CD4-positive, alpha-beta T cell treated with Interleukin-21 for 1 hour (primary cell): ENCODE measurements at regions not wholly inside any gene's neighbourhood (a gene's known extent, or its start where the extent isn't known, plus 50 kb on each side); places are given as distances from the start of the nearest gene placed in this dataset.
A peak's percentile ranks its signal among the peaks of the same experiment; 100 is the strongest.

Experiments used
- DNase-seq: peaks from one replicate; pipeline ENCODE4 v3.0.0-alpha.2; 2020

GRCh38 chr9:126225611-126226609 is 100.7 kb upstream of the MVB12B start:
- no peak for DNase-seq

- DNase-seq: no peak
Measured at GRCh38 chr9:126226991-126227936, 99.4 kb upstream of the MVB12B start.

- no peak for DNase-seq
Measured at GRCh38 chr9:126228111-126228780, 98.4 kb upstream of the MVB12B start.

DNA sequence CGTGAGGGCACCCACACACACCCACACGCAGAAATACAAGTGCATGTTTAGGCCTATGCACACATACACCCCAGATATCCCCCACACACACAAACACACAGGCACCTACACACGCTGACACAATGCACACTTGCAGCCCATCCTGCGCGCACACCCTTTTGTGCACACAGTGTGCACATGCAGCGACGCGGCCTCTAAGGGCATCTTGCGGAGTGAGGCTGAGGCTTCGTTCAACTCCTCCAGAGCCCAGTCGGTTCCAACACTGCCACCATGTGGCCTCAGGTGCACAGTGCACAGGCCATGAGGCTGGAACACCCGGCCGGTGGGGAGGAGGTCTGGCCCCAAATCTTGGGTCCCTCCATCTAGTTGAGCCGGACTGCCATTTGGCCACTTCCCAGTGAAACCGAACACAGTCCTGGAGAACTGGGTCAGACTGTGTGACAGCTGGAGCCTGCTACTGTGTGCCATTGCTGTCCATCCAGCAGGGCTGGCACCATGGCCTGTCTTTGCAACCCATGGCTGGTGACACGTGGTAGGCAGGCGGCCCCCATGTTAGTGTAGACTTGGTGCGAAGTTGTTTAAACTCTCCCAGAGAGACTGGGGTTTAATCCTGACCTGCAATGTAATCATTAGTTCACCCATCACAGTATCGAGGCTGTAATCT is 97.7 kb upstream of the MVB12B start:
- DNase-seq: peak; percentile 60

- no peak for DNase-seq
Measured at GRCh38 chr9:126229501-126229900, 97.1 kb upstream of the MVB12B start.

DNA sequence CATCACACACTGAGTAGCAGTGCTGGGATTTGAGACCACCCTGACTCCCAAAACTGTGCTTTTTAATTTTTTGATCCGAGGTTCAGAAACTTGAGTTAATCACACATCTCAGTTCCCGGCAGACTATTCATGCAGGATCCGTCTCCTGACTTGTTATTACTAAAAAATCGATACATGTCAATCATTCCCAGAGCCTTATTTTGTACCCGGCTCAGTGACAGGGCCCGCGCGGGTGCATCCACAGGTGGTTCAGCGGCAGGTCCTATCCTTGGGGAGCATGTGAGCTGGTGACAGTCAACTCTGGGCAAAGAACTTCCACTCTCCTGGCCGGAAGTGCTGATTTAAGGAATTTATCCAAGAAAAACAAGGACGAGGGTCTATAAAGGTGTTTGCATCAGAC is 95.9 kb upstream of the MVB12B start:
- no peak for DNase-seq

- no peak for DNase-seq
Measured at GRCh38 chr9:126232461-126232860, 94.2 kb upstream of the MVB12B start.

GRCh38 chr9:126233175-126233574 is 93.5 kb upstream of the MVB12B start:
- DNase-seq: no peak

GRCh38 chr9:126233913-126234525 is 92.6 kb upstream of the MVB12B start:
- DNase-seq: no peak

- DNase-seq: no peak
Measured at GRCh38 chr9:126234681-126235335, 91.8 kb upstream of the MVB12B start.

DNA sequence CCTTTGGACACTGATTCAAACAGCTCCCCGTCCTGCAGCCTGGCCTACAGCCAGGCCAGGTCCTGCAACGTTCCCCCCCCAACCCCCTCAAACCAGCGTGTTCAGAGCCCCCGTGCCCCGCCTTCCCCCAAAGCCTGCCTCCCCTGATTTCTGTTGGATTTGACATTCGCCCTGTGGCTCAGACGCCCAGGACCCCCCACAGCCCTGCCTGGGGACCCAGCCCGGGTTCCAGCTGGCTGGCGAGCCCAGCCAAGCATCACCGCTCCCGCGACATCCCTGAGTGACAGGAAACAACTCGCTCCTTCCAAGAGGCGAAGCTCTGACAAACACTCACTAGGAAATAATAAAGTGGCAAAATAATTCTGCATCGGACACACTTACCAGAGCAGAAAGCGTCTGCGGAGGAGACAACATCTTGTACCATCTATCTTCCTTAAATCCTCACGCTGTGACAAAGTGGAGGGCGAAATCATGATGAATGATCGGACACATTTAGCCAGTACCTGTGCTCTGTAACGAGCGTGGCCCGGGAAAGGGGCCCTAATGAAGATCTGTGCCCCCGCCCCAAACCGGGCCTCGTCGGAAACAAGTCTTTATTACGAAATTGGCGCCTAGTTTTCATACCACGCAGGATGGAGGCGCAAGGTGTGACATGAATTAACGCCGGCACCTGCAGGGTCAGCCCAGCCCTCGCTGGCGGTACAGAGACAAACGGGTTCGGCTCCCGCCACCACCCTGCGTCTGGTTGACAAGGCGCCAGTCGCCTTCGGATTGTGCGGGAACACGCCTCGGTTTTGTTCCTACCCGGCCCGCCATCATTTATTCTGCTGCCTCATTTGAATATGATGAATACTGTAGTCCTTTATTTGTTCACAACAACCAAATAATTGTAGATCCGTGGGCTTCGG is 91.0 kb upstream of the MVB12B start:
- DNase-seq: no peak

- no peak for DNase-seq
Measured at GRCh38 chr9:126236273-126236672, 90.4 kb upstream of the MVB12B start.

GRCh38 chr9:126238415-126238814 is 88.2 kb upstream of the MVB12B start:
- no peak for DNase-seq

- no peak for DNase-seq
Measured at GRCh38 chr9:126239515-126239914, 87.1 kb upstream of the MVB12B start.

- no peak for DNase-seq
Measured at GRCh38 chr9:126240835-126241234, 85.8 kb upstream of the MVB12B start.

DNA sequence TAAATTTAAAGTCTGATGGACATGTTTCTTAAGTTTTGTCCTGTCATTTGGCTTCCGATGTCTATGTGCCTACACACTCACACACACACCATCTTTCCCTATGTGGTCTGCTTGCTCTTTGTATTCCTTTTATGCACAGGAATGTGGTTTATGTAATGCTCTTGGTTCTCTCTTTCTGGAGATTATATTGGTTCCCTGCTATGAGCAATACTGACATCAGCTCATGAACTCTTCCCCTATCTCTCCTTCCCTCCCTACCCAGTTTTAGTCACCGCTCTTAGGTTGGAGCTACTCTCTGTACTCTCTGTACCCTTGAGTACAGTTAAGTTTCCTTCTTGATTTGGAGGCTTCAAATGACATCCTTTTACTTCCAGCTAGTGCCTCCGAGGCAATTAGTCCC is 77.9 kb upstream of the MVB12B start:
- no peak for DNase-seq

DNA sequence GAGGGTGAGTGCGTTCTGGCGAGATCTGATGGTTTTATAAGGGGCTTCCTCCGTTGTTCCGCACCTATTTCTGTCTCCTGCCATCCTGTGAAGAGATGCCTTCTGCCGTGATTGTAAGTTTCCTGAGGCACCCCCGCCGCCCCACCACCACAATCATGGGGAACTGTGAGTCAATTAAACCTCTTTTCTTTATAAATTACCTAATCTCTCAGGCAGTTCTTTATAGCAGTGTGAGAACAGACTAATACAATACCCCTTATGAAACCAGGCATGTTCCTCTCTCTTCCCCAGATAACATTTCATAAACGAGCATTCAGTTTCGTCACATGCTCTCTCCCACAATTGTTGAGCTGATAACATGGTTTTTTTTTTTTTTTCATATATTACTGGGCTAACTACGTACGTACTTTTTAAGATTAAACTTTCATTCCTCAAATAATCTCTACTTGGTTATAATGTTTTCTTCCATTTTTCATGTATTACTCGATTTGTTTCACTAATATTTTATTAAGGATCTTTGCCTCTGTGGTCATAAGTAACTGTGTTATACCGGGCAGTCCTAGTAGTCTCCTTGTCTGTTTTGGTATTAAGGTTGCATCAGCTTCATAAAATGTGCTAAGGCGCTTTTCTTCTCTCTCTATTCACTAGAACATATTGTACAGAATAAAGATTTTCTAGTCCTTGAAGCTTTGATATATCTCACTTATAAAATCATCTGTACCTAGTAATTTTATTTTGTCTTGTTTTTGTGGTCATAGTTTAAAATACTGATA is 64.9 kb upstream of the MVB12B start:
- no peak for DNase-seq

DNA sequence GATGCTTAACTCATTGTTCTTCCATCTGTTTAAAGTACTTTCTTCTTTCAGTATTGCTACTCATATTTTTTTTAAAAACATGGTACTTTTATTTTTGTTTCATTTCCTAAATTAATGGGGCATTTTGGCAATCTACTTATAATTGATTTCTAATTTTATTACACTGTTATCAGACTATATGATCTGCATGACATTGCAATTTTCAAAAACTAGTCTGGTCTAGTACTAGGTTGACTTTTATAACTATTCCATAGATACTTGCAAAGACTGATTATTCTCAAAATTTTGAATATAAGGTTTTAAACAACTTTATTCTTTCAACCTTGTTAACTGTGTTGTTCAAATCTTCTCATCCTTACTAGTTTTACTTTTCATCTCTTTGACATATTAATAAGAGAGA is 63.9 kb upstream of the MVB12B start:
- DNase-seq: no peak

- no peak for DNase-seq
Measured at GRCh38 chr9:126270556-126270955, 56.1 kb upstream of the MVB12B start.
